H9 (cell line): ENCODE measurements at regions not wholly inside any gene's neighbourhood (a gene's known extent, or its start where the extent isn't known, plus 50 kb on each side); places are given as distances from the start of the nearest gene placed in this dataset.

ENCODE experiments used
- DNase-seq: peaks from one replicate; pipeline ENCODE4 v3.0.0-alpha.2; 2017
- H2AFZ ChIP-seq: one replicate; pipeline ENCODE4 v1.6.1; 2013; ENCODE audit warnings: mild to moderate bottlenecking, low read length, control low read depth, moderate library complexity
- H2AK5ac ChIP-seq: 2 replicates; pipeline ENCODE4 v1.6.1; 2013; ENCODE audit warnings: low read length, control low read depth, mixed read lengths; ENCODE audit not compliant: insufficient read length
- H2BK120ac ChIP-seq: one replicate; pipeline ENCODE4 v1.6.1; 2013; ENCODE audit warnings: low read depth, mild to moderate bottlenecking, low read length, control low read depth, inconsistent platforms; ENCODE audit not compliant: poor library complexity, severe bottlenecking
- H2BK12ac ChIP-seq: 2 replicates; pipeline ENCODE4 v1.6.1; 2013; ENCODE audit warnings: low read length, control low read depth, mixed read lengths, low read depth; ENCODE audit not compliant: insufficient read length
- H2BK15ac ChIP-seq: 2 replicates; pipeline ENCODE4 v1.6.1; 2013; ENCODE audit warnings: low read depth, low read length, control low read depth
- H2BK20ac ChIP-seq: one replicate; pipeline ENCODE4 v1.6.1; 2013; ENCODE audit warnings: low read depth, mild to moderate bottlenecking, low read length, control low read depth, inconsistent platforms; ENCODE audit not compliant: poor library complexity, severe bottlenecking
- H2BK5ac ChIP-seq: 2 replicates; pipeline ENCODE4 v1.6.1; 2013; ENCODE audit warnings: low read length, control low read depth, mixed read lengths; ENCODE audit not compliant: insufficient read length
- H3K14ac ChIP-seq: 2 replicates; pipeline ENCODE4 v1.6.1; 2013; ENCODE audit warnings: low read length, control low read depth; ENCODE audit not compliant: insufficient read depth
- H3K18ac ChIP-seq: 2 replicates; pipeline ENCODE4 v1.6.1; 2013; ENCODE audit warnings: low read depth, mild to moderate bottlenecking, mixed read lengths, low read length, control low read depth; ENCODE audit not compliant: insufficient read length
- H3K23ac ChIP-seq: 2 replicates; pipeline ENCODE4 v1.6.1; 2013; ENCODE audit warnings: low read length, control low read depth, mixed read lengths, low read depth; ENCODE audit not compliant: insufficient read length
- H3K23me2 ChIP-seq: 2 replicates; pipeline ENCODE4 v1.6.1; 2013; ENCODE audit warnings: low read depth, mild to moderate bottlenecking, mixed read lengths, low read length, control low read depth; ENCODE audit not compliant: insufficient read length, poor library complexity, severe bottlenecking
- H3K27ac ChIP-seq: 2 replicates; pipeline ENCODE4 v1.5.1; 2013; ENCODE audit warnings: low read length, control low read depth, mixed read lengths, low read depth; ENCODE audit not compliant: insufficient read length
- H3K27me3 ChIP-seq: 2 replicates; pipeline ENCODE4 v1.6.1; 2013; ENCODE audit warnings: low read length, control low read depth, inconsistent platforms; ENCODE audit not compliant: insufficient read depth
- H3K4ac ChIP-seq: 2 replicates; pipeline ENCODE4 v1.6.1; 2013; ENCODE audit warnings: low read depth, mild to moderate bottlenecking, control low read depth, inconsistent platforms, low read length, moderate library complexity
- H3K4me1 ChIP-seq: 2 replicates; pipeline ENCODE4 v1.6.1; 2013; ENCODE audit warnings: low read length, control low read depth, inconsistent platforms; ENCODE audit not compliant: insufficient read depth
- H3K4me2 ChIP-seq: 2 replicates; pipeline ENCODE4 v1.6.1; 2013; ENCODE audit warnings: low read length, control low read depth, mixed read lengths; ENCODE audit not compliant: insufficient read length, insufficient read depth
- H3K56ac ChIP-seq: 2 replicates; pipeline ENCODE4 v1.6.1; 2013; ENCODE audit warnings: low read depth, mild to moderate bottlenecking, mixed read lengths, low read length, control low read depth; ENCODE audit not compliant: insufficient read length
- H3K79me1 ChIP-seq: 2 replicates; pipeline ENCODE4 v1.6.1; 2013; ENCODE audit warnings: low read depth, mild to moderate bottlenecking, moderate library complexity, low read length, control low read depth, inconsistent platforms; ENCODE audit not compliant: insufficient read depth, poor library complexity, severe bottlenecking
- H3K79me2 ChIP-seq: 2 replicates; pipeline ENCODE4 v1.6.1; 2013; ENCODE audit warnings: low read length, control low read depth, inconsistent platforms; ENCODE audit not compliant: insufficient read depth
- H3K9ac ChIP-seq: 2 replicates; pipeline ENCODE4 v1.6.1; 2013; ENCODE audit warnings: low read length, control low read depth, mixed read lengths; ENCODE audit not compliant: insufficient read length; ENCODE audit errors: extremely low read depth
- H3K9me3 ChIP-seq: one replicate; pipeline ENCODE4 v1.6.1; 2013; ENCODE audit warnings: low read depth, low read length, inconsistent platforms; ENCODE audit not compliant: control insufficient read depth
- H3T11ph ChIP-seq: one replicate; pipeline ENCODE4 v1.6.1; 2013; ENCODE audit warnings: mild to moderate bottlenecking, low read length, control low read depth, inconsistent platforms
- H4K20me1 ChIP-seq: one replicate; pipeline ENCODE4 v1.6.1; 2013; ENCODE audit not compliant: control insufficient read depth, insufficient read length, insufficient read depth
- H4K5ac ChIP-seq: 2 replicates; pipeline ENCODE4 v1.6.1; 2013; ENCODE audit warnings: low read depth, mild to moderate bottlenecking, mixed read lengths, low read length, control low read depth; ENCODE audit not compliant: insufficient read length
- H4K8ac ChIP-seq: replicated peaks from 2 replicates; pipeline ENCODE4 v1.6.1; 2013; ENCODE audit warnings: low read length, control low read depth, mixed read lengths, low read depth; ENCODE audit not compliant: insufficient read length
- H4K91ac ChIP-seq: 2 replicates; pipeline ENCODE4 v1.6.1; 2013; ENCODE audit warnings: low read depth, mild to moderate bottlenecking, moderate library complexity, mixed read lengths, low read length, control low read depth; ENCODE audit not compliant: insufficient read length
- H3K27ac Mint-ChIP-seq, 3 experiments: 2 replicates in 2 of 3; 3 replicates in 1 of 3; pipeline ENCODE4 v1.8.0; 2020 to 2021; ENCODE audit warnings: mixed read lengths in 3 of 3, mild to moderate bottlenecking in 1 of 3, moderate library complexity in 1 of 3
- H3K27me3 Mint-ChIP-seq: 2 replicates; pipeline ENCODE4 v1.8.0; 2021; ENCODE audit warnings: low read depth, mild to moderate bottlenecking, moderate library complexity, mixed read lengths
- H3K36me3 Mint-ChIP-seq, 3 experiments: 2 replicates in 2 of 3; 3 replicates in 1 of 3; pipeline ENCODE4 v1.8.0; 2020 to 2021; ENCODE audit warnings: low read depth in 3 of 3, mixed read lengths in 3 of 3; ENCODE audit not compliant: insufficient read depth in 1 of 3
- H3K4me1 Mint-ChIP-seq, 2 experiments: 2 replicates each; pipeline ENCODE4 v1.8.0; 2020; ENCODE audit warnings: mixed read lengths in 2 of 2
- H3K4me3 Mint-ChIP-seq, 2 experiments: 2 replicates in 1 of 2; 3 replicates in 1 of 2; pipeline ENCODE4 v1.8.0; 2020 to 2021; ENCODE audit warnings: mild to moderate bottlenecking in 2 of 2, mixed read lengths in 2 of 2, moderate library complexity in 1 of 2
- H3K9me3 Mint-ChIP-seq, 2 experiments: 2 replicates in 1 of 2; 3 replicates in 1 of 2; pipeline ENCODE4 v1.8.0; 2020; ENCODE audit warnings: mild to moderate bottlenecking in 2 of 2, mixed read lengths in 2 of 2, moderate library complexity in 1 of 2
- CTCF ChIP-seq: fragments of 200-600 bp; sonication (generic); conservative IDR thresholded peaks from 3 replicates; pipeline ENCODE4 v1.8.0; 2021; ENCODE audit warnings: antibody characterized with exemption, mild to moderate bottlenecking
- WGBS: extraction: QIAGEN DNeasy Blood & Tissue Kit; methylation state at CpG from one replicate; pipeline ENCODE4 v1.1.7; 2013; ENCODE audit warnings: missing lambda C conversion rate, low lambda C conversion rate, mixed read lengths; ENCODE audit not compliant: insufficient read length; ENCODE audit errors: extremely low coverage; 5-methylcytosine and 5-hydroxymethylcytosine counted together

- Histone ChIP-seq H3K9me3 (no peaks in the 10 kb centered on the region), H3K56ac (no peak overlapping the region), H3K79me2 (no peaks in the 10 kb centered on the region), H2BK20ac (no peak overlapping the region), H3K4me2 (no peak overlapping the region), H2AK5ac (no peak overlapping the region), H4K5ac (no peak overlapping the region), H3K4me1 (no peaks in the 10 kb centered on the region), H3K4ac (no peak overlapping the region), H4K8ac (no peak overlapping the region), H3T11ph (no peak overlapping the region), H3K23me2 (no peaks in the 10 kb centered on the region), H3K9ac (no peak overlapping the region), H3K27ac (no peak overlapping the region), H2BK15ac (no peak overlapping the region), H3K27me3 (no peaks in the 10 kb centered on the region), H3K23ac (no peak overlapping the region), H4K20me1 (peaks cover 3% of the 10 kb centered on the region), H2BK120ac (no peak overlapping the region), H2BK12ac (no peak overlapping the region), H3K79me1 (no peaks in the 10 kb centered on the region), H4K91ac (no peak overlapping the region), H3K14ac (no peak overlapping the region), H2BK5ac (no peak overlapping the region), H3K18ac (no peak overlapping the region), H2AFZ (no peak overlapping the region)
- no peaks in the 10 kb centered on the region for H3K9me3 Mint-ChIP-seq
- H3K4me3 Mint-ChIP-seq, result no peak overlapping the region
- no peak overlapping the region for H3K27ac Mint-ChIP-seq
- DNase-seq, result no peak
- TF ChIP-seq CTCF, result no peak
- H3K4me1 Mint-ChIP-seq, result peaks cover 6 to 8% of the 10 kb centered on the region in 2 experiments; a peak in 3 of 4 replicates
- H3K36me3 Mint-ChIP-seq, result no peaks in the 10 kb centered on the region
- no CpG with 5 or more reads among the region's 3 CpGs for WGBS
- no peaks in the 10 kb centered on the region for H3K27me3 Mint-ChIP-seq
Observed at GRCh38 chr10:25743832-25744231, 190.2 kb upstream of the MYO3A start.
